Tibial nerve (tissue), 4 donors: ENCODE measurements at regions not wholly inside any gene's neighbourhood (a gene's known extent, or its start where the extent isn't known, plus 50 kb on each side); places are given as distances from the start of the nearest gene placed in this dataset.

ENCODE experiments used
- CTCF ChIP-seq, 5 experiments: fragments of 200-600 bp in 3 of 5; fragments of 450-650 bp in 2 of 5; sonication (generic) in 3 of 5; IDR thresholded peaks; one replicate each; pipeline ENCODE4 v1.5.1; 2016 to 2019; ENCODE audit warnings: antibody characterized with exemption in 5 of 5, mild to moderate bottlenecking in 3 of 5, moderate library complexity in 2 of 5
- EP300 ChIP-seq, 2 donors: sonication (generic); formaldehyde crosslinking; IDR thresholded peaks; one replicate each; pipeline ENCODE4 v1.6.1; 2017; ENCODE audit warnings: antibody characterized with exemption in 2 of 2, mild to moderate bottlenecking in 1 of 2
- POLR2A ChIP-seq, 2 donors: fragments of 450-650 bp; IDR thresholded peaks; one replicate each; pipeline ENCODE4 v1.6.1; 2017; ENCODE audit warnings: antibody characterized with exemption in 2 of 2, mild to moderate bottlenecking in 2 of 2, moderate library complexity in 2 of 2

GRCh38 chr14:52148371-52148770 lies 79.5 kb upstream of the NID2 start:
- TF ChIP-seq CTCF (IDR thresholded peaks at IDR 0.05) (no peak), POLR2A (IDR thresholded peaks at IDR 0.05) (no peak), EP300 (IDR thresholded peaks at IDR 0.05) (no peak)
